AML-193 (cell line): ENCODE measurements at regions not wholly inside any gene's neighbourhood (a gene's known extent, or its start where the extent isn't known, plus 50 kb on each side); places are given as distances from the start of the nearest gene placed in this dataset.

Experiments
- DNase-seq, 2 experiments: peaks; one replicate each; lab custom pipeline; 2025; lab: John Stamatoyannopoulos, UW

DNA sequence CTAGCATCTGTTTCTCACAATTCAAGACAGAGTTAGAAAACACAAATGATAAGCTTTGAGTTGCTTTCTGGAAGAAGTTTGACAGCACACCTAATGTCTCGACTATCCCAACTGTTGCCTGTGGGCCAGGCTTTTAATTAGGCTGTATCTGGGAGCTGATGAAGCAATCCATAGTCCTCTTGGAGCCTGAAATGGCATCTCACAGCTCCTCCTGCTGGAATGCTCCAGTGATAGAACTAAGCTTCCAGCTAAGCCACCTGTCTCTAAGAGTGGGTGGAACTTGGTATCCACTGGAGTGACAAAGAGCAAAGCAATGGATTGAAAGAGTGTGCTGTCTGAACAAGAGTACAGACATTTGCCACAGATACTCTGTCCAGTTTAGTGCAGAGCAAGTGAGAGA lies 605.3 kb upstream of the NR5A2 start:
- DNase-seq = no peak

DNA sequence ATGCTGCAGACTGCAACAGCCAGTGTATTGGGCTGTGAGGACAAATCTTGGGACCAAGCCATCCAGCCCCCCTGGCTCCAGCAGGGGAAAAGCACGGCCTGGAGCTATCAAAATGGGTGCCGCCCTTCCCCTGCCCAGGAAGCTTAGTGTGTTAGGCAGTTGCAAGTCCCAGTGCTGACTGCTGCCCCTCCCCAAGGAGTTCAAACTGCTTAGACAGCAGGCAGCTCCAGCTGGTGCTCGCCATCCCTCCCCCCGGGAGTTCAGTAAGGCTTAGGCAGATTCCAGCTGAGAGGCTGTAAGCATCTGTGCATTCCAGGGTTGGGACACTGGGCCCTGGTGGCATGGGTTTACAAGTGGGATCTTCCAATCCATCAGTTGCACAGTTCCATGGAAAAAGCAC lies 579.6 kb upstream of the NR5A2 start:
- DNase-seq = no peak

DNA sequence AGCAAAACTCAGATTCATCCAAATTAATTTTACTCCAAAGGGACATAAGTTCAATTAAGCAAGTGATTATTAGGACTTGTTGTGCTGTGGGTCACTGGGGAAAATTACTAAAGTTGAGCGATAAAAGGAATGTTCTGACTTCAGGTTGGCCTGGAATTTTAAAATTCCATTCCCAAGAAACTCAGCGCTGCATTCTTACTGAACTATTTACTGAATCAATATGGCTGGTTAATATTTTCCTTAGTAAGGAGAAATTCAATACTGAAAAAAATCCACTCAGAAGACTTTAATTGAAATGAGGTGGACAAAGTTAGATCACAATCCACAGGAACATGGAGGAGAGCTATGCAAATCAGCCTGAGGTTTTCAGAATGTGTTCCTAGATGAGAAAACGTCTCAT lies 578.9 kb upstream of the NR5A2 start:
- no peak for DNase-seq

DNA sequence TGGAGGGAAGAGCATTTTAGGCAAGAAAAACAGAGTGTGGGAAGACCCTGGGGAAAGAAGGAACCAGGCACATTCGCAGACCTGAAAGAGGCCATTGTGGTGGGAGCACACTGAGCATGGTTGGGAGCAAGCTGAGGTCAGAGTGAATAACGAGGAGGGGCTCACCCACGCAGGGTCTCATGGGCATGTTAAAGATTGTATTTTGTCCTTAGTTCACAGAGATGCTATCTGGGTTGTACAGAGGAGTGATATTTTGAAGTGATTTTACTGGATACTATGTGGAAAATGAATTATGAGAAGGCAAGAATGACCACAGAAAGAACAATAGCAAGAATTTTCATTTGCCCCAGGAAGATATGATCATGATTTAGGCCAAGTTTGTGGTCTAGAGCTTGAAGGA lies 578.3 kb upstream of the NR5A2 start:
- DNase-seq = no peak

DNA sequence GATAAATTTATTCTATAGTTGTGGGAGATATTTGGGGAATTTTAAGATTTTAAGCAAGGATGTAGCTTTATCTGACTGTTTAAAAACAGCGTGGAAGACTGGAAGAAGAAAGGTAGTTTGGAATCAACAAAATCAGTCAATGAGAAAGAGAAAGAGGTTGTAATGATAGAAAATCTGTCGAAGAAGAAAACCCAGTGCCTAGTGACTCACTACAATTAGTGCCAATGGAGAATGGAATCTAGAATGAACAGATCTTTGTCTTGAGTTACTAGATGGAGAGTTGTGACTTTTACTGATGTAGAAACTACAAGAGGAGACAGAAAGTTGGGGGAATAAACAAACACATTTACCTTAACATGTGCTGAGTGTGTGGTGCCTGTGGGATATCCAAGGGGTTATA lies 577.8 kb upstream of the NR5A2 start:
- DNase-seq = no peak

DNA sequence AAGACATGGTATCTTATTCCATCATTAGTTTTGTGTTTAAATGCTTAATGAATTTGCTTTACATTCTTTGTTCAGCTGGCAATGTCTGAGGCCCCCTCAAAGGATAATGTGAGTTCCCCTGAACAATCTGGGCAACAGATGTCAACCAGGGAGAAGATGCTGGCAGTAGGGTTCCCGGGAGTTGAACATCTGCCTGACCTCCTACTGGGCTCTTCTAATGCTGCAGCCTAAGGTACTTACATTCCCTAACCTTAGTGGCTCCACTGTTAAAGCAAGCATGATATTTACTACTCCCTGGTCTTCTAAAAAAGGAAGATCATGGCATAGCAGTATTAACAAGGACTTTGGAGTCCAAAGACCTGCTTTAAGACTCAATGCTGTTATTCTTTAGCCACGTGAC lies 574.9 kb upstream of the NR5A2 start:
- no peak for DNase-seq

DNA sequence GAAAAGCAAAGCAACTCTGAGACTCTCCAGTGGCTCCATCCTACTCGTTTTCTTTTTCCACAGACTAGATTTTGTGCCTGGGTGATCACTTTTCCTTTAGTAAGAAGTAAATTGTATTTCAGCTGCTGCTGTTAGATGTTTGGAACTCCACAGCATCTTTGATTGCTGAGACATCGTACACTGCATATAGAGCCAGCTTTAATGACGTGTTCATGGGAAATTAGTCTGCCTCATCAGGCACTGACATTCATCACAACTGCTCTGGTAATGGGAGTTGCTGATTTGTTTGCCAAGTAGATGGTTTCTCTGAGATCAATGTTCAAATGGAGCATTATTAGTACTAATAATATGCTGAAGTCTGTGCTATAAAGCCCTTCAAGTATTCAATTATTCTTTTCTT lies 573.8 kb upstream of the NR5A2 start:
- DNase-seq = no peak

DNA sequence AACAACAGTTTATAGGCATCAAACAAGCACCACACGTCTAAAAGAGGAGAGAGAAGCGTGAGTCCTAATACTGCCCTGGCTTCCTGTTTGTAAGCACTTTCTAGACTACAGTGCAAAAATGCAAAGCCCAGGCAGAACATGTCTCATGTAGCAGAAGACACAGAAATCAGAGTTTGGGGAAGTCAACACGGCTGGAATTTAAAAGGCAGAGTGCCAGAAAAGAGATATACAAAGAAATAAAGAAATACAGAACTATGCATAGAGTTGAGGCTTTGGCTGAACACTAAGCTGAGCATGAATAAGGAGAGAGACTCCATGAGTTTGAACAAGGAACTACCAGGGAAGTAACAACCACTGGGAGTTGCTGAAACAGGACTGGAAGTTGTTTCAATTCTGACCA lies 566.6 kb upstream of the NR5A2 start:
- DNase-seq = peak; percentile 6 to 8

DNA sequence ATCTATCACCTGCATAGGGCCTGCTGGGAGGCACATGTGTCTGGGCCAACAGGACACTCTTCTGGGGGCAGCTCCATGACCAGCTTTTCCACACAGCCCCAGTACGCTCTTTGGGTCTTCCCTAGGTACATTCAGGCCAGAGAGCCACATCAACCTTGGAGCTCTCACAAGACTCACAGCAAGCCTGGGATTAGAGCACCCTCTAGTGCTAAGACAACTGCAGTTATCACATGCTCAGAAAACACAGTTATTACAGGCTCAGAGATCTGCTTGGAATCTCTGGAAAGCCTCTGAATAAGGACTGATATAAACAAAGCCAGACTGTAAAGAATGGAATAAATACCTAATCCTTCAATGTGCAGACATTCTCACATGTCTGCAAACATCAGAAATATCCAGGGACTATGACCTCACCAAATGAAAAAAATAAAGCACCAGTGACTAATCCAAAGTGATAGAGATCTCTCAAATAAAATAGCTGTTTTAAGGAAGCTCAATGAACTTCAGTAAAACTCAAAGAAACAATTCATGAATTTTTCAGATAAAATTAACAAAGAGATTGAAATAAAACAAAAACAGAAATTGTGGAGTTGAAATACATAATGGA lies 563.9 kb upstream of the NR5A2 start:
- peak; percentile 49 to 62 for DNase-seq

DNA sequence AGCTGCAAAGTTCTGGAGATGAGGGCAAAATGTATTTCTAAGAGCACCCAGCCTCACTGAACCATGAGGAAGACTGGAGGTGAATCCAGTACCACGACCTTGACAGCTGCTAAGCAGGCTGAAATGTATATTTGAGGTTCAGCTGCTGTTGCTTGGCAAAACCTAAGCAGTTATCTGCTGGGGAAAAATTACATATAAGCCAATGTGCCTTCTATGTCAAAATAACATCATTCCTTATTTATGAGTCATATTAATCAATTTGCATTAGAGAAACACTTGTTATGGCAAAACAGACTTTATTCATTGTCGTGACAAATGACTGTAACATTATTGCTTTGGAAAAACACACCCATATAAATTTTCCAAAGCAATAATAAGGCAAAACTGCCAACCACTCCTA lies 560.5 kb upstream of the NR5A2 start:
- DNase-seq = no peak

DNA sequence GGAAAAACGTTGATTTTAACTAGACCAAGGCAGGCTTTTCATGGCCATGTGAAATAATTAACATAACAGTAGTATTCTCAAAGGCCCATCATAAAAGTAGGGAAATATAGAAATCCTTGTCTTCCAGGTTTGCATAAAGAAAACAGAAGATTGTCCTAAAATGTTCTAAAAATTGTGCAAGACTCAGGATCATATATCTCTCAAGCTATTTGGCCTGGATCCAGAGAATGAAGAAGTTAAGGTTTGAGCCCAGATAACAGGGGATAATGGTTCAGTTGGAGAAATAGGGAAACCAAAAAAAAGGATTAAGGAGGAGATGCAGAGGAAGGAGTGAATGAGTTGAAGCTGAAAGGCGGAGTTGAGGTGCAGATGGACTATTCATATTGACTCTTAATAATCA lies 555.5 kb upstream of the NR5A2 start:
- no peak for DNase-seq

DNA sequence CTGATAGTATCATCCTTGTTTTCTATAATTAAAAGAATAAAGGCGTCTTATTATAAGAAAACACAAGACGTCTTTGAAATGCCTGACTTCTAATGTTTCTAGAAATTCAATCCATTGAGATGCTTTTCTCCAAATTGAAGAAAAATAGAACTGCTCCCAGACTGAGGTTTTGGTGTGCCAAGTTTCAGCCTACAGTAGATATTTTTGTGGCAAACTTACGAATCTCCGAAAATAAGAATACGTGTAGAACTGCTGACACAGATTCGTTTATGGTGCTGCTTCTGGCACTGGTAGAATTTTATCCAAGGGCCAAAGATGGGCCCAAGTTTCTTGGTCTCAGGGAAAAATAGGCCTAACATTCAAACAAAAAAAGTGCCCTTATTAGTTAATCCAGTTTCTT lies 554.5 kb upstream of the NR5A2 start:
- DNase-seq = no peak

DNA sequence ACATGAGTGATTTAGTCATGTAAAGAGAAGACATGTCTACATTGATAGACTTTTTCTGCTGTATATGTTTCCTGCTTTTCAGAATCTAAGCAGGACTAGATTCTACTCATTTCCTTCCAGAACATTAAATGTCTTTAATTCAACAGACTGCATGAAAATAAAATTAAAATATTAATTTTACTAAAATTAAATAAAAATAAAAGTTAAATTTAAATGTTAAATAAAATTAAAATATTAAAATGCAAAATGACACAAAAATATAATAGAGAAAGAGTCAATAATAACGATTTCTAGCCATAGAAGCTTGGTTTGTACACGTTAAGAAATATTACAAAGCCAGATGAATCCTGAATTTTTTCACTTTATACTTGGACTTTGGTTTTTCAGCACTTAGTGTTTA lies 552.8 kb upstream of the NR5A2 start:
- no peak for DNase-seq

DNA sequence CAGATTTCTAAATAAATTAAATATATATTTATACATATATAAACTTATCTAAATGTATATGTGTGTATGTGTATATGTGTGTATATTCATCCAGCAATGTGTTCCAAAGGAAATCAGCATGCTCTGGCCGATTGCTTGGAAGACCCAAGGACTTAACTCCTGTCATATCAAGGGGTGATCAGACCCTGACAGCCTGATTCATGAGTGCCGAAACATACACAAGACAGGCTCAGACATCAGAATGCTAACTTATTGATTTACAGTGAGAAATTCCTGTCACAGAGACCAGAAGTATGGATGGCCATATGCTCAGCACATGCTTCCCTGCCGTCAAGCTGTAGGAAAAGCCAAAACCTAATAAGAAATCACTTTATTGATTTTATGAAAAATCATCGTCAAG lies 545.1 kb upstream of the NR5A2 start:
- DNase-seq = no peak

DNA sequence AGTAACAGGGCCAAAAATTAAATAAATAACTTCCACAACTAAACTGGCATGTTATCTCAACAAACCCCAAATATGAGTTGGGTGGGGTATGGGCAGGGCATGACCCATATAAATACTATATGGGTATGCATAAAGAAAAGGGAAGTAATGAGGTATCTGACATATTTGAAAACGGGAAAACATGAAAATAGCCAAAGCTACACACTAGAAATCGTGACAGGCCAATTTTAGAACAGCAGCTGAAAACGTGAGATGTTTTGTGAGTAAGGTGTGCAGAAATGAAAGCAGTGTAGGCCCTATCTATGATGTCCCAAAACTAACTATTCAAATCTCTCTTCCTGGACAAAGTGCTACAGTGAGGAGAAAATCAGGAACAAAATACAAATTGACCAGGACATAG lies 537.9 kb upstream of the NR5A2 start:
- DNase-seq = no peak

DNA sequence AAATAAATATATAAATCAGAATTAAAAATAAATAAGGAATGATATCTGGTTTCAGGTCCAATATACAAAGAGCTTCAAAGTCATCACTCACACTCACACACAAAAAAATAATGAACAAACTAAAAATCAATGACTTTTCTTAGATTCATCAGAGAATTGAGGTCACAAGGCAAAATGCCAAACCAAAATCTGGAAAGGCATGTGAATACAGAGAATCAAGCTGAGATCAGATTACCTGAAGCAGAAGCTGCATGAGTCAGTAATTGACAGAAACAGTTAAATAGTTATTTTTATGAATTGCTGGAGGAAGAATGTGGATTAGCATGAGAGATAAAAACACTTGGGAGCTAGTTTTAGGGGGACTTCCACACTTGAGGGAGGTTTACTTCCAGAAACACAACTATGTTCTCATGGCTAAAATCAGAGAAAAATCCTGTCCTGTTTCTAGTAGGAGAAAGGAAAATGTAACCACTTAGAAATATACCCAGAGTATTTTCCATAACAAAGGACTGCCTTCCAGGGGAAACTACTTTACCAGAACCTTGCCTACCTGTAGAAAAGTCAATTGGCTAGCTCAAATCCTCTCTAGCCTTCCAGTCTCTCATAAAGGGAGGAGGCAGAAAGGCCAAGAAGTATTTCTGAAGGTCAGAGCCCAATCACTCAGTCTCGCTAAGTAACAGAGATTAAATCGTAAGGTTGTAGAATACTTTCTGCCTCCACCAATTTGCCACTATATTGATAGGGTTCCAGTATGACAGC lies 536.6 kb upstream of the NR5A2 start:
- no peak for DNase-seq

DNA sequence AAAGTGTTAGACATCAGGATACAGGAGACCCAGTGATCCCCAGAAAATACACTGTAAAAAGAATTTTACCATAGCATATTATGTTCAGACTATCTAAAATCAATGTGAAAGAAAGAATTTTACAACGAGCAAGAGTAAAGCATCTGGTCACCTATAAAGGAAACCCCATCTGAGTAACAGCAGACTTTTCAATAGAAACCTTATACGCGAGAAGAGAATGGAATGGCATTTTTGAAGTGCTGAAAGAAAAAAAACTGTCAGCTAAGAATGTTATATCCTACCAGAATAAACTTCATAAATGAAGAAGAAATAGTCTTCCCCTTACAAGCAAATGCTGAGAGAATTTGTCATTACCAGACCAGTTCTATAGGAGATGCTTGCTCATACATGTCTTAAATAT lies 532.1 kb upstream of the NR5A2 start:
- DNase-seq = no peak

DNA sequence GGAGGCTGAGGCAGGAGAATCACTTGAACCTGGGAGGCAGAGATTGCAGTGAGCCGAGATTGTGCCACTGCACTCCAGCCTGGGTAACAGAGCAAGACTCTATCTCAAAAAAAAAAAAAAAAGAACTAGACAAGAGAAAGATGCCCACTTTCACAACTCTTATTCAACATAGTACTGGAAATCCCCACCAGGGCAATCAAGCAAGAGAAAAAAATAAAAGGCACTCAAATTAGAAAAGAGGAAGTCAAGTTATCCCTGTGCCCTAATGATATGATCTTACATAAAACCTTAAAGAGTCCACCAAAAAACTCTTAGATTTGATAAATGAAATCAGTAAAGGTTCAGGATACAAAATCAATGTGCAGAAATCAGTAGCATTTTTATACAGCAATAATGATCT lies 528.7 kb upstream of the NR5A2 start:
- peak in 1 of 2 experiments; percentile 12 for DNase-seq

DNA sequence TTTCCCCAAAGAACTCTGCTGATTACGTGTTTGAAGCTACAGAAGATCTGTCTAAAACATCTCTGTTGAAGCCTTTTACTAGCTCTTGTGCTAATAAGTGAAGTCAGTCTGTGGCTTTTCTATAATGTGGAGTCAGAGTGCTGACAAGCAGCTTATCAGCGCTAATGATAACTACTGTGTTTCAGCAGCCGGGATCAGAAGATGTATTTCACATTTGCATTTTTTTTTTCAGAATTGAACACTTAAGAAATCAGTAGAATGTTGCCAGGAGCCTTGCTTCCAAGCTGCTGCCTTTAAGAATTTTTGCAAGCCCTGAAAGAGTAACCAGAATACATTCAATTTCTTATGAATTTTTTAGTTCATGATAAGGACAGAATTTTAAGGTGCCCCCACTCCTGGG lies 519.4 kb upstream of the NR5A2 start:
- no peak for DNase-seq

DNA sequence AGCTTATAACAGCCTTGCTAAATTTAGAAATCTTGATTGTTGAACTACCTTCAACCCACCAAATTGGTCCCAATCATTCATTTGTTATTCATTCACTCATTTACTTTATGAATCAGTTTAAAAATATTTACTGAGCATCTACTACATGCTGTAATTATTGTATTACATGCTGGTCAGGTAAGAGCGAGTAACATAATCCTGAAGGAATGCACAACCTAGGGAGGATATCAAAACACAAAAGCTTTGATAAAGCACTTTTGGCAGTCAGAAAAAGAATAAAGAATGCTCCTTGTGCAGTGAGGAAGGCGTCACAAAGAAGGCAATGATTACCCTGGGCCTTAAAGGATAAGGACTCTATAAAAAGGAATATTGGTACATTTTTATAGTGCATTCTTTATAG lies 518.9 kb upstream of the NR5A2 start:
- DNase-seq = no peak

DNA sequence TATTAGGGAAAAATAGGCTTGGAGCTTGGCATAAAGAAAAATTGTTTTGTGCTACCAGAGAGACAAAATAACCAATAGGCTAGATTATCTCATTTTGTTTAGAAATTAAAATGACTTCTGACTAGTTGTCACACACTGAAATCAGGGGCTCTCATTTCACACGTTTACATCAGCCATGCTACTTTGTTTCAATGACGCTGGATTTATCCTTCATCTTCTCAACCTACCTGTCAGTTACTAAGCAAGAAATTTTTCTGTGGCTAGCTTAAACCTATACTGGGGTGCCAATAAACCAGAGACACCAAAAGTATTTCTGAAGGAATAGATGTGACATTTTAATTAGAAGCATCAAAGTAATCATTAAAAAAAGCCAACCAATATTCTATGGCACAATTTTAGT lies 518.1 kb upstream of the NR5A2 start:
- DNase-seq = no peak

DNA sequence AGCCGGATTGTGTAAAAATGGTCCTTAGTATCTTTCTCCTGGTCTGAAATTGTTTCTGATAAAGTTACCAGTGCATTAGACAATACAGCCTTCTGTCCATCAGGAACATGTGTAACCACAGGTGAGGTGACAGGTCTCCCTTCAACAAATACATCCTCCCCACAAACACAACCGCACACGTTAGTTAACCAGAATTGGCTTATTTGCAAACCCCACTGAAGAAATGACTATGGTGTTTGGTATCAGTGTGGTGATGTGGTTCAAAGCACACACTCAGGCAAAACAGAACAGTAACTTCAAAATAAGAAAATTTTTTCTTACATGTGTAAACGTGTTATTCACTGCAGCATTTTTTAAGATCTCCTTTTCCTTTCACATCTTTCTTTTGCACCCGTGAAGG lies 517.2 kb upstream of the NR5A2 start:
- no peak for DNase-seq

DNA sequence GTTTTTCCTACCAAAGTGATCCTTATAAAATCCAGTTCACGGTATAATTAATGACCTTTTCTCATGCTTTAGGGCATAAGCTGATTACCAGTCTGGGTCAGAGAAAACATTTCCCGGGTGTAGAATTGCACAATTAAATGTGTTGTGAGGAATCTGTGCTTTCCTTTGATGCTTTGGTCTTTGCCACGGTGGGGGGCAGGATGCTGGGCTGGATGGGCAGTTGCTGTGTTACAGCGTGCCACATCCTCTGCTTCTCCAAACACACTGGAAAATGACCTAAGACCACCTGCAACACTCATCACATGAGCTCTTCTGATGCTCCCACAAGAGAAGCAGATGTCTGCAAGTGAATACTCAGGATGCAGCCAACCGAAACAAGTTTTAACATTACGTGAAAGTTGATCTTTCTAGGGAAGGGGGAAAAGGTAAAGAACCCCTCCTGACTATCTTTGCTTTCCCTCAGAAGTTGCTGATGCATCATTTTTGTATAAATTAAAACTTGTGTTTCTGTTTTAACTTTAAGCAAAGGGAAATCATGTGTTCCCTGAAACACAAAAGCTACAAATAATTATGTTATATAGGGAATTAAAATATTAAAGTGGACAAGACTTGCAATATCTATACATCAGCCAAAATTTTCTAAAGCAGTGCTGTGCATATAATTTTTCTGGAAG lies 515.3 kb upstream of the NR5A2 start:
- no peak for DNase-seq

DNA sequence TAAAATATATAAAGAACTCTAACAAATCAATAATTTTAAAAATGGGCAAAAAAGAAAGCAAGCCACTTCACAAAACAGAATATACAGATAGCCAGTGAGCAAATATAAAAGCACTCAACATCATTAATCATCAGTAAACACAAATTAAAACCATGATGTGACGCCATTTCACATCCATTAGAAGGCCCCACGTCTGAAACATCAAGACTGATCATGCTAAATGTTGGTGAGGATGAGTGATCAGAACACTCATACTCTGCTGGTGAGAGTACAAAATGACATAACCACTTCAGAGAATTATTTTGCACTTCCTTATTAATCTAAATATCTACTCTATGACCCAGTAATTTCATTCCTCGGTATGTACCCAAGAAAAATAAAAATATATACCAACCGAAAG lies 512.2 kb upstream of the NR5A2 start:
- no peak for DNase-seq
